Activated CD4-positive, CD25-positive, alpha-beta regulatory T cell treated with anti-CD3 and anti-CD28 coated beads, Interleukin-2, amount 50 U/mL, for 72 hours (primary cell): ENCODE measurements at regions not wholly inside any gene's neighbourhood (a gene's known extent, or its start where the extent isn't known, plus 50 kb on each side); places are given as distances from the start of the nearest gene placed in this dataset.
"Not testable (repeated sequence)": the region's sequence is repeated elsewhere in the genome, so short reads cannot be mapped to it uniquely, and the experiment has no call there.

Experiments used
- DNase-seq: peaks from one replicate; pipeline ENCODE4 v3.0.0; 2021

GRCh38 chr18:39611381-39612100 lies 2045.9 kb upstream of the CELF4 start:
- no peak for DNase-seq

- no peak for DNase-seq
Observed at GRCh38 chr18:39607034-39607433, 2041.4 kb upstream of the CELF4 start.

- no peak for DNase-seq
Observed at GRCh38 chr18:39604836-39605235, 2039.2 kb upstream of the CELF4 start.

GRCh38 chr18:39602131-39602530 lies 2036.5 kb upstream of the CELF4 start:
- DNase-seq, result no peak

- no peak for DNase-seq
Observed at GRCh38 chr18:39600894-39601293, 2035.3 kb upstream of the CELF4 start.

- DNase-seq, result no peak
Observed at GRCh38 chr18:39599251-39599650, 2033.7 kb upstream of the CELF4 start.

- DNase-seq, result no peak
Observed at GRCh38 chr18:39596891-39597290, 2031.3 kb upstream of the CELF4 start.

- no peak for DNase-seq
Observed at GRCh38 chr18:39596221-39596620, 2030.6 kb upstream of the CELF4 start.

- no peak for DNase-seq
Observed at GRCh38 chr18:39594206-39594605, 2028.6 kb upstream of the CELF4 start.

GRCh38 chr18:39591649-39592048 lies 2026.1 kb upstream of the CELF4 start:
- no peak for DNase-seq

- DNase-seq, result no peak
Observed at GRCh38 chr18:39589496-39589895, 2023.9 kb upstream of the CELF4 start.

- DNase-seq, result no peak
Observed at GRCh38 chr18:39587586-39587985, 2022.0 kb upstream of the CELF4 start.

- no peak for DNase-seq
Observed at GRCh38 chr18:39586741-39587140, 2021.1 kb upstream of the CELF4 start.

- DNase-seq, result no peak
Observed at GRCh38 chr18:39574897-39575296, 2009.3 kb upstream of the CELF4 start.

- no peak for DNase-seq
Observed at GRCh38 chr18:39571511-39571910, 2005.9 kb upstream of the CELF4 start.

GRCh38 chr18:39565551-39566230 lies 2000.1 kb upstream of the CELF4 start:
- DNase-seq, result not testable (repeated sequence)

- no peak for DNase-seq
Observed at GRCh38 chr18:39564716-39565115, 1999.1 kb upstream of the CELF4 start.

- no peak for DNase-seq
Observed at GRCh38 chr18:39561126-39561525, 1995.5 kb upstream of the CELF4 start.

- no peak for DNase-seq
Observed at GRCh38 chr18:39558658-39559057, 1993.1 kb upstream of the CELF4 start.

GRCh38 chr18:39555496-39555895 lies 1989.9 kb upstream of the CELF4 start:
- no peak for DNase-seq

- no peak for DNase-seq
Observed at GRCh38 chr18:39550701-39551100, 1985.1 kb upstream of the CELF4 start.

GRCh38 chr18:39549144-39549543 lies 1983.5 kb upstream of the CELF4 start:
- no peak for DNase-seq

GRCh38 chr18:39531659-39532058 lies 1966.1 kb upstream of the CELF4 start:
- DNase-seq, result no peak

GRCh38 chr18:39529358-39529757 lies 1963.8 kb upstream of the CELF4 start:
- DNase-seq, result no peak

- DNase-seq, result no peak
Observed at GRCh38 chr18:39527465-39527864, 1961.9 kb upstream of the CELF4 start.
